Sigmoid colon (tissue), 4 donors: ENCODE measurements at regions not wholly inside any gene's neighbourhood (a gene's known extent, or its start where the extent isn't known, plus 50 kb on each side); places are given as distances from the start of the nearest gene placed in this dataset.

ENCODE experiments used
- CTCF ChIP-seq, 4 experiments: fragments of 450-650 bp in 3 of 4; fragments of 200-600 bp in 1 of 4; IDR thresholded peaks; one replicate each; pipeline ENCODE4 v1.5.1; 2016 to 2019; ENCODE audit warnings: antibody characterized with exemption in 4 of 4, mild to moderate bottlenecking in 3 of 4, moderate library complexity in 2 of 4
- EP300 ChIP-seq, 4 donors: sonication (generic); formaldehyde crosslinking; IDR thresholded peaks; one replicate each; pipeline ENCODE4 v1.6.1; 2017; ENCODE audit warnings: antibody characterized with exemption in 4 of 4
- POLR2A ChIP-seq, 2 donors: fragments of 450-650 bp; IDR thresholded peaks; one replicate each; pipeline ENCODE4 v1.6.1; 2016; ENCODE audit warnings: antibody characterized with exemption in 2 of 2, mild to moderate bottlenecking in 2 of 2, moderate library complexity in 2 of 2
- POLR2AphosphoS5 ChIP-seq, 4 donors: sonication (generic); formaldehyde crosslinking; IDR thresholded peaks; one replicate each; pipeline ENCODE4 v1.6.1; 2017; ENCODE audit warnings: antibody characterized with exemption in 4 of 4

GRCh38 chr5:31047007-31047406 is 146.5 kb upstream of the CDH6 start:
- no peak for TF ChIP-seq CTCF (IDR thresholded peaks at IDR 0.05)
- no peak for TF ChIP-seq POLR2A (IDR thresholded peaks at IDR 0.05)
- TF ChIP-seq EP300 (IDR thresholded peaks at IDR 0.05): no peak
- TF ChIP-seq POLR2AphosphoS5 (IDR thresholded peaks at IDR 0.05): no peak
